Left lung (tissue), 4 donors: ENCODE measurements at regions not wholly inside any gene's neighbourhood (a gene's known extent, or its start where the extent isn't known, plus 50 kb on each side); places are given as distances from the start of the nearest gene placed in this dataset.
"Not testable (repeated sequence)": the region's sequence is repeated elsewhere in the genome, so short reads cannot be mapped to it uniquely, and the experiment has no call there.

Experiments
- ATAC-seq: fragments of 200-7000 bp; cut with Tn5 transposase; one replicate; pipeline ENCODE4 v1.9.1; 2020; ENCODE audit warnings: moderate library complexity
- DNase-seq, 4 donors: peaks; one replicate each; pipeline ENCODE4 v3.0.0-alpha.2; 2013 to 2020
- H3K27ac ChIP-seq, 2 donors: fragments of 200-600 bp; sonication (generic) in 1 of 2; one replicate each; pipeline versions ENCODE4 v1.5.0 to v1.8.0; 2020 to 2021
- H3K27me3 ChIP-seq, 2 donors: fragments of 200-600 bp; sonication (generic) in 1 of 2; one replicate each; pipeline versions ENCODE4 v1.5.0 to v1.8.0; 2020 to 2021
- H3K36me3 ChIP-seq, 2 donors: fragments of 200-600 bp; sonication (generic) in 1 of 2; one replicate each; pipeline versions ENCODE4 v1.5.0 to v1.8.0; 2020 to 2021
- H3K4me1 ChIP-seq, 2 donors: fragments of 200-600 bp; one replicate each; pipeline ENCODE4 v1.8.0; 2021
- H3K4me3 ChIP-seq, 2 donors: fragments of 200-600 bp; sonication (generic) in 1 of 2; one replicate each; pipeline versions ENCODE4 v1.5.0 to v1.8.0; 2020 to 2021; ENCODE audit warnings: mild to moderate bottlenecking in 1 of 2
- H3K9me3 ChIP-seq, 2 donors: fragments of 200-600 bp; sonication (generic) in 1 of 2; one replicate each; pipeline versions ENCODE4 v1.5.0 to v1.8.0; 2020 to 2021
- intact Hi-C, 2 donors: fragments of 100-400 bp; cut with DNase I; formaldehyde crosslinking; loops; one replicate each; pipeline versions ENCODE4 v1.11.2 to v1.14.2; 2022
- TF ChIP-seq, protein P1 (sequence below), 2 donors: fragments of 200-600 bp; sonication (generic) in 1 of 2; IDR thresholded peaks; one replicate each; pipeline versions ENCODE4 v1.5.0 to v1.8.0; 2021; ENCODE audit warnings: antibody characterized with exemption in 2 of 2
- donor health status: DM: no; HTN: yes; CAD: no.
- donor health status: DM: no; HTN: no; CAD: no.

DNA sequence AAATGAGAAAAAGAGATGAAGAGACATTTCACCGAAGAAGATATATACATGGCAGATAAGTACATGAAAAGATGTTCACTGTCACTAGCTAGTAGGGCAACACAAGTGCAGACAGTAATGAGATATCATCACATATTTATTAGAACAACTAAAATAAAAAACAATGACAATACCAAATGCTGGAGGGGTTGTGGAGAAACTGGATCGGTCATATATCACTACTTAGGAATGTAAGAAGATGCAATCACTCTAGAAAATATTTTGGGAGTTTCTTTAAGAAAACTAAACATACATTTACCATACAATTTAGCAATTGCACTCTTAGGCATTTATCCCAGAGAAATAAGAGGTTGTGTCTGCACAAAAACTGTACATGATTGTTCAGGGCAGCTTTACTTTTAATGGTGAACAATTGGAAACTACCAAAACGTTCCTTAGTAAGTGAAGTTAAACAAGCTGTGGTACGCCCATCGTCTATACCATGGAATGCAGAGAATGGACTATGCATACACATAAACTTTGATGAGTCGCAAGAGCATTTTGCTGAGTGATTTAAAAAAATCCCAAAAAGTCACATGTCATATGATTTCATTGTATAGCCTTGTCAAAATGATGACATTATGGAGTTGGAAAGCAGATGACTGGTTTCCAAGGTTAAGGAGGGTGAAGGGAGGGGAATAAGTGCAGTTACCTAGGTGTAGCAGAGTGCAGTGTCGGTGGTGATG lies 149.0 kb upstream of the UBE3A start:
- Histone ChIP-seq H3K4me3 (no peak overlapping the region), H3K27ac (no peak overlapping the region), H3K9me3 (peaks cover 0 to 43% of the 10 kb centered on the region in 2 donors), H3K4me1 (no peaks in the 10 kb centered on the region), H3K36me3 (no peaks in the 10 kb centered on the region), H3K27me3 (no peaks in the 10 kb centered on the region)
- no peak for DNase-seq
- ATAC-seq: no peak
- TF ChIP-seq, protein P1, sequence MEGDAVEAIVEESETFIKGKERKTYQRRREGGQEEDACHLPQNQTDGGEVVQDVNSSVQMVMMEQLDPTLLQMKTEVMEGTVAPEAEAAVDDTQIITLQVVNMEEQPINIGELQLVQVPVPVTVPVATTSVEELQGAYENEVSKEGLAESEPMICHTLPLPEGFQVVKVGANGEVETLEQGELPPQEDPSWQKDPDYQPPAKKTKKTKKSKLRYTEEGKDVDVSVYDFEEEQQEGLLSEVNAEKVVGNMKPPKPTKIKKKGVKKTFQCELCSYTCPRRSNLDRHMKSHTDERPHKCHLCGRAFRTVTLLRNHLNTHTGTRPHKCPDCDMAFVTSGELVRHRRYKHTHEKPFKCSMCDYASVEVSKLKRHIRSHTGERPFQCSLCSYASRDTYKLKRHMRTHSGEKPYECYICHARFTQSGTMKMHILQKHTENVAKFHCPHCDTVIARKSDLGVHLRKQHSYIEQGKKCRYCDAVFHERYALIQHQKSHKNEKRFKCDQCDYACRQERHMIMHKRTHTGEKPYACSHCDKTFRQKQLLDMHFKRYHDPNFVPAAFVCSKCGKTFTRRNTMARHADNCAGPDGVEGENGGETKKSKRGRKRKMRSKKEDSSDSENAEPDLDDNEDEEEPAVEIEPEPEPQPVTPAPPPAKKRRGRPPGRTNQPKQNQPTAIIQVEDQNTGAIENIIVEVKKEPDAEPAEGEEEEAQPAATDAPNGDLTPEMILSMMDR (IDR thresholded peaks at IDR 0.05): no peak
- intact Hi-C loops: no loop called here

DNA sequence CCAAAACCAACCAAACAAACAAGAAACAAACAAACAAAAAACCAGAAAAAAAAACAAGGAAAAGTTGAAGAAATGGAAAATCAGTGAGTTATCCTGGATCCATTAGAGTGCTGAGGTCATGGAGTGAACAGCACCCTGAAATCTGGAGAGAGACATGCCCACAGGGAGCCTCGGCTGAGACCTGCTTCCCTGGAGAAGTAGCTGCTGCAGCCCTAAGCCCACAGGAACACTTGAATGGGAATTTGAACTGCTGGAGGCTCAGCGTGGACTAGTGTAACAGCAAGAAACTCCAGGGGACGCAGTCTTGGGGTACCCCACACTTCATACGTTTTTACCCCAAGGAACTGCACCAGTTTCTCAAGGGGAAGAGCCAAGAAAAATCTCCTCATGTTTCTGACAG lies 144.1 kb upstream of the UBE3A start:
- H3K27me3 ChIP-seq: no peaks in the 10 kb centered on the region
- ATAC-seq: no peak
- H3K27ac ChIP-seq: no peak overlapping the region
- no peak overlapping the region for H3K4me3 ChIP-seq
- H3K9me3 ChIP-seq: peaks cover 0 to 38% of the 10 kb centered on the region in 2 donors
- DNase-seq: no peak
- intact Hi-C loops: no loop called here
- no peaks in the 10 kb centered on the region for H3K4me1 ChIP-seq
- TF ChIP-seq, protein P1 (IDR thresholded peaks at IDR 0.05): no peak
- no peaks in the 10 kb centered on the region for H3K36me3 ChIP-seq

DNA sequence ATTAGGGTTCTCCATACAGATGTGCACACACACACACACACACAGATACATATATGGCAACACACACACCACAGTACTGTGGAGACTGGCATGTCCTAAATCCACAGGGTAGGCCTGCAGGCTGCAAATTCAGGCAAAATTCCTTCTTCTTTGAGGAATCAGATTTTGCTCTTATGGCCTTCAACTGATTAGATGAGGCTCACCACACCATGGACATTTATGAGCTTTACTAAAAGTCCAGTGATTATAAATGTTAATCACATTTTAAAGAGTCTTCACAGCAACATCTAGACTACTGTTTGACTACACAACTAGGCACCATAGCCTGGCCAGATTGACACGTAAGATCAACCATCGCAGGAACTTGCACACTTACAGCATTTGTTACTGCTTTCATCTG lies 140.3 kb upstream of the UBE3A start:
- ATAC-seq (no peak), DNase-seq (no peak)
- no peaks in the 10 kb centered on the region for H3K36me3 ChIP-seq
- no peaks in the 10 kb centered on the region for H3K27me3 ChIP-seq
- H3K4me1 ChIP-seq: no peaks in the 10 kb centered on the region
- H3K27ac ChIP-seq: no peak overlapping the region
- intact Hi-C loops: no loop called here
- H3K4me3 ChIP-seq: no peak overlapping the region
- H3K9me3 ChIP-seq: peaks cover 0 to 16% of the 10 kb centered on the region in 2 donors
- TF ChIP-seq, protein P1 (IDR thresholded peaks at IDR 0.05): no peak

DNA sequence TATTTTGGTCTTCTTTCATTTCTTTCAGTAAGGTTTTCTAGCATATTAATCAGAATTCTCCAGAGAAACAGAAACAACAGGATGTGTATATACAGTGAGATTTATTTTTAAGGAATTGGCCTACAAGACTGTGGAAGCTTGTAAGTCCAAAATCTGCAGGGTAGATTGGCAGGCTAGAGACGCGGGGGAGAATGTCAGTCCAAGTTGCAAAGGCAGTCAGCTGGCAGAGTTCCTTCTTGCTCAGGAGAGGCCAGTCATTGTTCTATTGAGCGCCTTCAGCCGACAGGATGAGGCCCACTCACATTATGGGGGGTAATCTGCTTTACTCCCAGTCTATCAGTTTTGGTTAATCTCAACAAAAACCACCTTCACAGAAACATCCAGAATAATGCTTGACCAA lies 133.4 kb upstream of the UBE3A start:
- peaks cover 0 to 2% of the 10 kb centered on the region in 2 donors for H3K9me3 ChIP-seq
- H3K36me3 ChIP-seq: no peaks in the 10 kb centered on the region
- DNase-seq: no peak
- intact Hi-C loops: no loop called here
- no peak for ATAC-seq
- H3K4me3 ChIP-seq: no peak overlapping the region
- no peak overlapping the region for H3K27ac ChIP-seq
- H3K4me1 ChIP-seq: no peaks in the 10 kb centered on the region
- TF ChIP-seq, protein P1 (IDR thresholded peaks at IDR 0.05): no peak
- H3K27me3 ChIP-seq: no peaks in the 10 kb centered on the region

DNA sequence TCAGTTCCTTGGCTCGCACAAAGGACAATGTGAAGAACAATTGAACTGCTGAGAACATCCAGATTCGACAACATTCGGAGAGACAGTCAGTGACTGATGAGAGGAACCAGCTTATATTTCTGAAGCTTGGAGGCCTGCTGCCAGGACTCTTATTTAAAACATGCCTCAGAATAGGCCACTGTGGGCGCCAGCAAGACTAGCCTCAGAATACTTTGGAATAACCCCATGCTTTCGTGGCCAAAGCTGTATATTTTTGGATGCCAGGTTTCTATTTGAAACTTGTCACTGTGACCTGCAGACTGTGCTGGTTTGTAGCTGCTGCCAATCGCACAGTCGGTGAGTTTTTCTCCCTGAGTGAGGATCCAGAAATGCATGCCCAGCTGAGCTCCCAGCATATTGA lies 129.9 kb upstream of the UBE3A start:
- DNase-seq (no peak), ATAC-seq (no peak)
- peaks cover 0 to 2% of the 10 kb centered on the region in 2 donors for H3K9me3 ChIP-seq
- intact Hi-C loops: no loop called here
- TF ChIP-seq, protein P1 (IDR thresholded peaks at IDR 0.05): no peak
- H3K36me3 ChIP-seq: no peaks in the 10 kb centered on the region
- no peak overlapping the region for H3K27ac ChIP-seq
- no peak overlapping the region for H3K4me3 ChIP-seq
- H3K27me3 ChIP-seq: no peaks in the 10 kb centered on the region
- no peaks in the 10 kb centered on the region for H3K4me1 ChIP-seq

DNA sequence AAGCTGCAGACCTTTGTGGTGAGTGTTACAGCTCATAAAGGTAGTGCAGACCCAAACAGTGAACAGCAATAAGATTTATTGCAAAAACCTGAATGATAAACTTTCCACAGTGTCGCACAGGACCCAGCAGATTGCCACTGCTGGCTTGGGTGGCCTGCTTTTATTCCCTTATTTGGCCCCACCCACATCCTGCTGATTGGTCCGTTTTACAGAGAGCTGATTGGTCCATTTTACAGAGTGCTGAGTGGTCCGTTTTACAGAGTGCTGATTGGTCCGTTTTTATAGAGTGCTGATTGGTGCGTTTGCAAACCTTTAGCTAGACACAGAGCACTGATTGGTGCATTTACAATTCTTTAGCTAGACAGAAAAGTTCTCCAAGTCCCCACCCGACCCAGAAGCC lies 127.7 kb upstream of the UBE3A start:
- H3K4me3 ChIP-seq, DNase-seq, ATAC-seq, intact Hi-C loops, H3K27me3 ChIP-seq, H3K4me1 ChIP-seq, H3K9me3 ChIP-seq, H3K27ac ChIP-seq, H3K36me3 ChIP-seq: not testable (repeated sequence)
